ENCODE measurements at regions not wholly inside any gene's neighbourhood (a gene's known extent, or its start where the extent isn't known, plus 50 kb on each side); places are given as distances from the start of the nearest gene placed in this dataset.

GRCh38 chr17:22267019-22267418 is 574.7 kb downstream of the KCNJ18 start:
- Mint-ChIP-seq H3K36me3 (no peaks in the 10 kb centered on the region), H3K4me3 (no peak overlapping the region), H3K4me1 (no peaks in the 10 kb centered on the region), H3K27ac (no peak overlapping the region), H3K27me3 (ENCODE audit: insufficient read depth, low read depth) (no peaks in the 10 kb centered on the region), H3K9me3 (peaks cover 51% of the 10 kb centered on the region)
- Histone ChIP-seq H3K4me3 (no peak overlapping the region), H3F3A (ENCODE audit: low read depth) (no peaks in the 10 kb centered on the region), H3K9me3 (ENCODE audit: low read depth) (peaks cover 38% of the 10 kb centered on the region), H3K4me2 (no peak overlapping the region), H3K4me1 (no peaks in the 10 kb centered on the region), H2AFZ (replicated peaks) (no peak overlapping the region), H3K27me3 (no peaks in the 10 kb centered on the region), H4K20me1 (ENCODE audit: low read depth) (no peaks in the 10 kb centered on the region), H3K27ac (no peak overlapping the region), H3K9ac (no peak overlapping the region), H3K79me2 (ENCODE audit: low read depth) (no peaks in the 10 kb centered on the region), H3K36me3 (no peaks in the 10 kb centered on the region)
- TF ChIP-seq EZH2phosphoT487 (IDR thresholded peaks at IDR 0.05), result no peak
- TF ChIP-seq EZH2 (IDR thresholded peaks at IDR 0.05), result no peak
- TF ChIP-seq CTCF (IDR thresholded peaks at IDR 0.05), result no peak
- DNase-seq (ENCODE audit: low spot score), result no peak

GRCh38 chr17:22268214-22268911 is 576.0 kb downstream of the KCNJ18 start:
- no peaks in the 10 kb centered on the region for H3K36me3 Mint-ChIP-seq
- H3K79me2 ChIP-seq (ENCODE audit: low read depth), result no peaks in the 10 kb centered on the region
- peaks cover 29% of the 10 kb centered on the region for H3K9me3 ChIP-seq (ENCODE audit: low read depth)
- H3K4me1 Mint-ChIP-seq, result no peaks in the 10 kb centered on the region
- no peak overlapping the region for H3K4me3 Mint-ChIP-seq
- no peaks in the 10 kb centered on the region for H3K36me3 ChIP-seq
- no peaks in the 10 kb centered on the region for H3K27me3 Mint-ChIP-seq (ENCODE audit: insufficient read depth, low read depth)
- H3K27ac ChIP-seq, result no peak overlapping the region
- H3K9ac ChIP-seq, result no peak overlapping the region
- H3K9me3 Mint-ChIP-seq, result peaks cover 57% of the 10 kb centered on the region
- DNase-seq (ENCODE audit: low spot score), result no peak
- no peak overlapping the region for H3K4me3 ChIP-seq
- H3K4me1 ChIP-seq, result no peaks in the 10 kb centered on the region
- no peak overlapping the region for H2AFZ ChIP-seq (replicated peaks)
- H3K27me3 ChIP-seq, result no peaks in the 10 kb centered on the region
- no peaks in the 10 kb centered on the region for H4K20me1 ChIP-seq (ENCODE audit: low read depth)
- H3K27ac Mint-ChIP-seq, result no peak overlapping the region
- H3F3A ChIP-seq (ENCODE audit: low read depth), result no peaks in the 10 kb centered on the region
- no peak for TF ChIP-seq EZH2 (IDR thresholded peaks at IDR 0.05)
- no peak for TF ChIP-seq EZH2phosphoT487 (IDR thresholded peaks at IDR 0.05)
- TF ChIP-seq CTCF (IDR thresholded peaks at IDR 0.05), result no peak
- no peak overlapping the region for H3K4me2 ChIP-seq

GRCh38 chr17:22268912-22269220 is 576.5 kb downstream of the KCNJ18 start:
- Mint-ChIP-seq H3K36me3 (no peaks in the 10 kb centered on the region), H3K4me3 (no peak overlapping the region), H3K27ac (no peak overlapping the region), H3K4me1 (no peaks in the 10 kb centered on the region), H3K27me3 (ENCODE audit: insufficient read depth, low read depth) (no peaks in the 10 kb centered on the region), H3K9me3 (peaks cover 60% of the 10 kb centered on the region)
- Histone ChIP-seq H3K4me3 (no peak overlapping the region), H3F3A (ENCODE audit: low read depth) (no peaks in the 10 kb centered on the region), H2AFZ (replicated peaks) (no peak overlapping the region), H3K4me1 (no peaks in the 10 kb centered on the region), H3K9me3 (ENCODE audit: low read depth) (peaks cover 24% of the 10 kb centered on the region), H3K27me3 (no peaks in the 10 kb centered on the region), H3K79me2 (ENCODE audit: low read depth) (no peaks in the 10 kb centered on the region), H4K20me1 (ENCODE audit: low read depth) (no peaks in the 10 kb centered on the region), H3K4me2 (no peak overlapping the region), H3K9ac (no peak overlapping the region), H3K27ac (no peak overlapping the region), H3K36me3 (no peaks in the 10 kb centered on the region)
- TF ChIP-seq CTCF (IDR thresholded peaks at IDR 0.05) (no peak), EZH2phosphoT487 (IDR thresholded peaks at IDR 0.05) (no peak), EZH2 (IDR thresholded peaks at IDR 0.05) (no peak)
- no peak for DNase-seq (ENCODE audit: low spot score)

Data from neural progenitor cell (in vitro differentiated cells).